A172 (cell line): ENCODE measurements at regions not wholly inside any gene's neighbourhood (a gene's known extent, or its start where the extent isn't known, plus 50 kb on each side); places are given as distances from the start of the nearest gene placed in this dataset.

Experiments used
- DNase-seq: peaks from one replicate; pipeline ENCODE4 v3.0.0-alpha.2; 2015; ENCODE audit warnings: low spot score

DNA sequence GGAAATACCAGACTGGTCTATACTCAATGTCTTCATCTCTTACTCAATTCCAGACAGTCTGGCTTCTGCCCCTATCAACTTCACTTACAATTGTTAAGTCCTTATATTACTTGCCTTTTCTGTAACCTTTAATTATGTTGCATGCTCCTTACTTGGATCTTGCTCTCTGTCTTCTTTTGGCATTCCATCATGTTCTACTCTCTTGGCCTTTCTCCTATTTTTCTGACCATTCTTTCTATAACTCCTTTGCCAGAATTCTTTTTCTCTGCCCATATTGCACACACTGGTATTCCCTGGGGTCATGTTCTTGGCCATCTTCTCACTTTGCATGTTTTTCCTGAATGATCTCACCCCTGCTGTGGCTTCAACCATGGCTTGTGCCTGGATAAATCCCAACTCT lies 209.8 kb upstream of the ZNF462 start:
- no peak for DNase-seq

DNA sequence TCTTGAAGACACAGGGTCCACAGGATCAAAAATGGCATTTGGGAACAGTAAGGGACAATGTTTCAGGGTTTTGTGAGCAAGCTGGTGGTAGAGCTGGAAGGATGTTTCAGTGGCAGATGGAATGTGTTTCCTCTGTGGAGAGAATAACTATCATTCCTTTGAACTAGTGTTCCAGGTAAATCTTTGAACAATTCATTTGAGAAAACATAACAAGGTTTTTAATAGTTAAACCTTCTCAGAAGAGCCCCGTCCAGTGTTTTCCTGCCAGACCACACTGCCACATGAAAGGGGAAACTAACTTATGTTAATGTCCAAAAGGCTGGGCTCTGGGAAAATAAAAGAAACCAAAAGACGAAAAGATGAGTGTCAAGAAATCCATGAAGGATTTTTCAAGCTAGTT lies 207.0 kb upstream of the ZNF462 start:
- no peak for DNase-seq

- DNase-seq: no peak
These were observed 205.0 kb upstream of the ZNF462 start for GRCh38 chr9:106657926-106658325.

DNA sequence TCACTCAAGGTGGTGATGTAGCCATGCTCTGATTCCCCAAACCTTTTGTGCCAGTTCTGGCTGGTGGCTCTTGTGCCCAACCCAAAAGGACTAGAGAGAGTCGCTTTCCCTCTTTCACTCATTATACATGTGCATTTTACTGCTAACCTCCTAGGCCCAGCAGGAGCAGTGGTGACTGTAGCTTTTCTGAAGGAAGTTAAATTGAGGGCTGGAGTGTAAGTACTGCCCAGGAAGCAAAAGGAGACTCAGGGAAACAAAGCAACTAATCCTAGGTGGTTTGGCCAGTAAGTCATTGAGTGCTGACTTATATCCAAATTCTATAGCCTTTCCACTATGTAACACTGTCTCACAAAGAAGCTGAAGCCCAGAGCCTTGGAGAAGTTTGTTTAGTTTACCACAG lies 194.4 kb upstream of the ZNF462 start:
- DNase-seq: no peak

DNA sequence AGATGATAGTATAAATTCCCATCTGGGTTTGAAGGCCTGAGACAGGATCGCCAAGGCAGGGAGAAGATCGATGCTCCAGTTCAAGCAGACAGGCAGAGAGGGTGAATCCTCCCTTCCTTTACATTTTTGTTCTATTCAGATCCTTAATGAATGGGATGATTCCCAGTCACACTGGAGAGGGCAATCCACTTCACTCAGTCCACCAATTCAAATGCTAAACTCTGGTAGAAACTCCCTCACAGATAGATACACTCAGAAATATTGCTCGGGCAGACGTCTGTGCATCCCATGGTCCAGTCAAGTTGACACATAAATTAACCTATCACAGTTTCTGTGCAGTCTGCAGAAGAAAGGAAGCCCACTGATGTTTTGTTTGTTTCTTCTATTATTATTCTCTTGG lies 193.1 kb upstream of the ZNF462 start:
- DNase-seq: no peak

DNA sequence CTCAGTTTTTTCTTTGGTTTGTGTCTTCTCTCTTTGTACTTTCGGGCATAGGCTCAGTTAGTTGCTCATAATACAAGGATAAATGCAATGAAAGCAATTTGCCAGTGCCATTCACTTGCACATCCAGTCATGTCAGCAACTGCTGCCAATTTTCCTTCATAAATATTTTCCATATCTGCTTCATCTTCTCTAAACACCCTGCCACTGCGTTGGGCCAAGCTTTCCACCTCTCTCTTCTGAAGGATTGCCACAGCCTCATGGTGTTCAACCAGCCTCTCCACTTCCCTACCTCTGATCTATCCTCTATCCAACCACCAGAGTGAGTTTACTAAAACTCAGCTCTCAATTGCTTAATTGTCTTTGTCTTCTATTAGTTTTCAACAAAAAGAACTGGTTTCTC lies 192.5 kb upstream of the ZNF462 start:
- no peak for DNase-seq

DNA sequence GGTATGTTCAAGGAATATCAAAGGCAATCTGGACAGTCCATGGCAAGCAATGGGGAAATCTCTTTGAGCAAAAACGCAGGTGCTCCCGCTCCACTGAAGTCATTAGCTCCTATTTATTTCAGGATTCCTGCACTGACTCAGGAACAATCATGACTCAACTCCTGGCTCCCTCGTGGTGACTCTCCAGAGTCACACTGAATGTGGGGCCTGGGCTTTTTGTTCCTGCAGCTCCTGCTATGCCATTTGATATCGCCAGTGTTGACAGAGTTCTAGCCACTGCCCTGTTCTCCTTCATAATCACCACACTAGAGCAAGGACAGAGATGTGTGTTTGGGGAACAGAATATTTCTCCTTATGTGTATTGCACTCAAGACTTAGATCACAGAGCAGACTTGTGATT lies 187.2 kb upstream of the ZNF462 start:
- peak; percentile 21 for DNase-seq

- no peak for DNase-seq
These were observed 185.6 kb upstream of the ZNF462 start for GRCh38 chr9:106677374-106677773.

- DNase-seq: no peak
These were observed 185.1 kb upstream of the ZNF462 start for GRCh38 chr9:106677830-106678229.

DNA sequence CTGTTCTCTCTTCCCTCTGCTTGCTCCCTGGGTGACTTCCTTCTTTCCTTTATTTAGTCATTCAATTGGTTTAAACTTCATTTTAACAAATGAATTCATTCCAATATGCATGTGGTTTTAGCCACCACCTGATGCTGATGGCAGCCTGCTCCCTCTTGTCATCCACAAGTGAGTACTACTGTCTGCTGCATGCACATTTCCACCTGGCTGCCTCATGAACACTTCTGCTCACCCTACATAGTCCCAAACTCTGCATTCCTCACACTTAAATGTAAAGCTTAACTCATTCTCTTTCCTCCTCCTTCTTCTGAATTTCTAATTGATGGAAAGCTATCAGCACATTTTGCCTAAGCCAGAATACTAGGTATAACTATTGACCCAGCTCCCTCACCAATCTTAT lies 184.7 kb upstream of the ZNF462 start:
- no peak for DNase-seq

DNA sequence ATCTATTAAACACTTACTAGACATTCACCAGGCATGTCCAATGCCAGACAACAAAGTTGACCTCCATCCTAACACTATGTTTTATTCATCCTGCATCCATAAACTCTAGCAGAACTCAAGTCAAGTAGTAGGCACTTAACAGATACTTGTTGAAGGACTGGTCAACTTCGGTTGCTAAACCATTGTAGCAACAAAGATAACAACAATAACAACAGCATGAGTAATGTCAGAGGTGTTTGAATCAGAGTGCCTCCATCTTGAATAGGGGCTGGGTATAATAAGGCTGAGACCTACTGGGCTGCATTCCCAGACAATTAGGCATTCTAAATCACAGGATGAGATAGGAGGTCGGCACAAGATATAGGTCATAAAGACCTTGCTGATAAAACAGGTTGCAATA lies 180.5 kb upstream of the ZNF462 start:
- DNase-seq: peak; percentile 61

- DNase-seq: no peak
These were observed 179.5 kb upstream of the ZNF462 start for GRCh38 chr9:106683454-106683853.

GRCh38 chr9:106684940-106685695 lies 177.8 kb upstream of the ZNF462 start:
- DNase-seq: no peak

DNA sequence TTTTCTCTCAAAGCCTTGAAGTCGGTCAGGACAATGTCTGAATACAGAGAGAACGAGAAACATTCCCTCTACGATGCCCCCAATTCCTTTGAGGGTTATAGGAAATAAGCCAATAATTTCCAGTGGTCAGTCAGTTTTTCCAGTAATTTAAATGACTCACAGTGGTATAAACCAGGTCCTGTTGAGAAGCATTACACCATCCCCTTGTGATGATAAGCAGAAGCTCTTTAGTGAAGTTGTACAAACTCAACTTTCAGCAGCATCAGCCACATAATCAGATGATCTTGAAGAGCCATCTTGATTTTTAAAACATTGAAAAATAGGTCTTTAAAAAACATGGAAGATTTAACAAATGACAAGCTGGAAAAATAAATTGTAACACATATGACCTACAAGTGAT lies 173.9 kb upstream of the ZNF462 start:
- no peak for DNase-seq

DNA sequence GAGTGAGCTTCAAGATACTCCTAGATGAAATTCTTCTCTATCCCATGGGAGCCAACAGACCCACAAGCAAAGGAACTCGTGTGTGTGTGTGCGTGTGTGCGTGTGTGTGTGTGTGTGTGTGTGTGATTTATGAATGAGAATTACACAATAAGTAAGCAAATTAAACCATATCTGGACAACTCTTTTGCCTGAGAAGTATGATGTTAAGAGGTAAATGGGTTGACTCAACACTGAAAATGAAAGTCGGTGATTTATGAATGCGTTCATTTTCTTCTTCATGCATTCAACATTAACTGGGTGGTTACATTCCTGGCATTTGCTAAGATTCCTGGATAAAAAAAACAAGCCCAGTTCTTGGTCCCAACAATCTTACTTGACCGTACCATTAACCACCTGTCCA lies 171.3 kb upstream of the ZNF462 start:
- no peak for DNase-seq

DNA sequence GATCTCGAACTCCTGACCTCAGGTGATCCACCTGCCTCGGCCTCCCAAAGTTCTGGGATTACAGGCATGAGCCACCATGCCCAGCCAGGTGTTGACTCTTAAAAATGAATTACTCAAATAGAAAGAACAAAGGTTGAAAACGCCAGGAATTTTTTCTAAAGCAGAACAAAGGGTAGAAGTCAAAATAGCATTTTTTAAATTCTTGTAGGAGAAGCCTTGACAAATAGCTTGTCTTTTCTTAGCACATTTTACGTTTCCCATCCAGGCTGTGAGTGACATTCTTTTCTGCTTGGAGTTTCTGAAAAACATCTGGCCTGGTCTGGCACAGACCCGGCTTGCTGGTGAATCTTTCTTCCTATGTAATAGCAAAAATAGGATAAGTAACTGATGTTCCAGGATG lies 169.4 kb upstream of the ZNF462 start:
- DNase-seq: no peak

DNA sequence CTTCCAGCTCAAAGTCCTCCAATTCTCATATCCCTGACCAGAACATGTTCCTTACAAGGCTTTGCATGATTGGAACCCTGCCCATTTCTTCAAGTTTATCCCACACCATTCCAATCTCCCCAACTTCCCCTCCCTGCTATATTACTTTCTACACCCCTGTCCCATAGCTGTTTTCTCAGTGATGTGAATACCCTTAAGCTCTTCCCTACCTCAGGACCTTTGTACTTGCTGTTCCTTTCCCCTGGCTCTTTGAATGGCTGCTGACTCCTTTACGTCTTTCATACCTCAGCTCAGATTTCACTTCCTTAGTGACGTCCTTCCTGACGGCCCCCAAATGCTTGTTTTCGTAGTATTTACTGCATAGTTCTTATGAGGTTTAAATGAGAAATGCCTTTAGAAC lies 166.2 kb upstream of the ZNF462 start:
- DNase-seq: no peak

DNA sequence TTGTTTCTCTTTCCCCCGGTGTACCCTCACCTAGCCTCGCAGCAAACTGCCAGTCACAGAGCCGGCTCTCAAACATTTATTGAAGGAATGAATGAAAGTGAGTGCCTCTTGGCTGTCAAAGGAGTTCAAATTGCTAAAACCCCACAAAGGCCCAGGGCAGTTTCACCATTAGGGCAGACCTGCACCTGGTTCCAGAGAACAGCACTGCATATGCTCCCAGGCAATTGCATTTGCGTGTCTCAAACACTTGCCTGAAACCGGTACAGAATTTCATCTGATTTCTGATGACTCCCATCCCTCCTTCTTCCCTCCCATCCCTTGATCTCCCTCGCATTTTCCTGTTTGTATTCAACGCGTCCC lies 165.6 kb upstream of the ZNF462 start:
- no peak for DNase-seq

GRCh38 chr9:106697750-106698502 lies 165.0 kb upstream of the ZNF462 start:
- DNase-seq: peak; percentile 43

DNA sequence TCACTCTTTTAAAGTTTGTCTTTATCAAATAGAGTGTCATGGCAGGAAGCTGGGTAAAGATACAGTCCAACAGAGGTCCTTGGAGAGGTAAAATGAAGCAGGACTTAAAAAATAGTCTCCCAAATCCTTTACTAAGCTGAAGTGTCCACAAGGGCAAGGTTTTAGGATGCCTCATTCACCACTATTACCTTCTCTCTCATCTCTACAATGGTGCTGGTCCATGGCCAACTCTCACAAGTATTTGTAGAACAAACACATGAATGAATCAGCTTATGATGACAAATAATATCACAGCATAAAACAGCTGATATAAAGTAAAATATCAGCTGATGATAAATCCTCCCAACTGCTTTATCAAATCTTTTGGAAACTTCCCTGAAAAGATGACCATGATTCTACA lies 162.3 kb upstream of the ZNF462 start:
- DNase-seq: no peak

GRCh38 chr9:106701611-106702010 lies 161.4 kb upstream of the ZNF462 start:
- no peak for DNase-seq

DNA sequence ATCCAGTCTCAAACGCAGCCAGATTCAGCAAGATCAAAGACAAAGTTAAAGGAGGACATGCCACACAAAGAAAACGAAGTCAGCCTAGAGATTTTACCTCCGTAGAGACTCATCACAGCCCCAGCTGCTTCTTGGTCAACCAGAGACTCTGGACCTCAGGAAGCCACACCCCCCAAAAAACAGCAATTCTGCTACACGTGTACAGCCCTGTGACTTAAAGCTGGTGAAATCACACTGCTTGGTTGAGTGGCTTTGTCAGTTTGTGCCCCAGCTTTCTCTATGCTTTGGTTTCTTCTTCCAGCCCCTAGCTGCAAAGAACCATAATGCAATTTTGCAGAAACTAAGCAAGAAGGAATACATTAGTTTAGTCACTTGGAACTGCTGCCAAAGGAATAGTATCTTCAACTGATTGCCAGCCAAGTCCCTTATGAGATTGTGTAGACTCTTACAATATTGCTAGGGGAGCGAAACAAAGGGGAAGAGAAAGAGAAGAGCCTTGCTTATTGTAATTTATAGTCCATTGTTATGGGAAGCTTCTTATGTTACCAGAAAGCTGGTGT lies 158.8 kb upstream of the ZNF462 start:
- DNase-seq: no peak

DNA sequence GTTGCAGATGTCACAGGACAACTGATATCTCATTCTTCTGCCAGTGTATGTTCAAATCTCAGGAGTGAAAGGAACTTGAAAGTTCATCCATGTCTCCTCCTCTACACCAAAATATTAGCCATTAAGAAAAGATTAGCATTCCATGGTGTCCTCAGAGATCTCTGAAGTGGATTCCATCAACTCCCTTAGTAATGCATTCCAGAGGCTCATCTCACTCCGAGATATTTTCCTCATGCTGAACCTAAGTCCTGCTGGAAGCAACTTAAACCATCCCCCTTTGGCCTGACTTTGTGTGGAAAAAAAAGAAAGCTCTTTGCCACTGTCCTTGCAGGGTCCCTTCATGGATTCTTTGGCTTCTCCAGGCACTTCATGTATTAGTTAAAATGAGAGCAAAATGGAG lies 155.7 kb upstream of the ZNF462 start:
- DNase-seq: no peak
